HEK293T (cell line): ENCODE measurements at regions not wholly inside any gene's neighbourhood (a gene's known extent, or its start where the extent isn't known, plus 50 kb on each side); places are given as distances from the start of the nearest gene placed in this dataset.
"Not testable (repeated sequence)": the region's sequence is repeated elsewhere in the genome, so short reads cannot be mapped to it uniquely, and the experiment has no call there.

Source experiments
- CTCF ChIA-PET: fragments of 350-600 bp; formaldehyde crosslinking; extraction: SDS; loops from one replicate; lab custom pipeline; 2021; ENCODE audit warnings: antibody characterized with exemption, inconsistent platforms; lab: Yijun Ruan, JAX
- POLR2A ChIA-PET: fragments of 350-600 bp; formaldehyde crosslinking; extraction: SDS; loops from one replicate; lab custom pipeline; 2020; ENCODE audit warnings: antibody characterized with exemption, inconsistent platforms; lab: Yijun Ruan, JAX
- DNase-seq: peaks from one replicate; pipeline ENCODE4 v3.0.0; 2012; ENCODE audit warnings: mixed read lengths; ENCODE audit errors: extremely low spot score
- ARNT ChIP-seq: fragments of 450-650 bp; IDR thresholded peaks from 2 replicates; pipeline ENCODE4 v1.6.1; 2017; ENCODE audit warnings: mild to moderate bottlenecking
- BHLHE40 ChIP-seq: fragments of 450-650 bp; IDR thresholded peaks from 2 replicates; pipeline ENCODE4 v1.6.1; 2016; ENCODE audit warnings: mild to moderate bottlenecking, moderate library complexity, borderline replicate concordance
- CTBP1 ChIP-seq: fragments of 450-650 bp; IDR thresholded peaks from 2 replicates; pipeline ENCODE4 v1.6.1; 2016; ENCODE audit warnings: borderline replicate concordance
- ELF4 ChIP-seq: fragments of 450-650 bp; IDR thresholded peaks from 2 replicates; pipeline ENCODE4 v1.6.1; 2017; ENCODE audit warnings: antibody characterized with exemption
- FOXA1 ChIP-seq: fragments of 450-650 bp; IDR thresholded peaks from 2 replicates; pipeline ENCODE4 v1.6.1; 2016; ENCODE audit warnings: mild to moderate bottlenecking
- FOXK2 ChIP-seq: fragments of 450-650 bp; IDR thresholded peaks from 2 replicates; pipeline ENCODE4 v1.6.1; 2016; ENCODE audit warnings: mild to moderate bottlenecking
- FOXM1 ChIP-seq: fragments of 450-650 bp; IDR thresholded peaks from 2 replicates; pipeline ENCODE4 v1.6.1; 2017; ENCODE audit warnings: mild to moderate bottlenecking, borderline replicate concordance
- HDGF ChIP-seq: fragments of 450-650 bp; IDR thresholded peaks from 2 replicates; pipeline ENCODE4 v1.6.1; 2017; ENCODE audit warnings: antibody characterized with exemption, borderline replicate concordance
- L3MBTL2 ChIP-seq: fragments of 450-650 bp; conservative IDR thresholded peaks from 2 replicates; pipeline ENCODE4 v1.6.1; 2016; ENCODE audit warnings: mild to moderate bottlenecking
- LEF1 ChIP-seq: fragments of 450-650 bp; IDR thresholded peaks from 2 replicates; pipeline ENCODE4 v1.6.1; 2017; ENCODE audit warnings: mild to moderate bottlenecking, borderline replicate concordance
- NFRKB ChIP-seq: fragments of 450-650 bp; IDR thresholded peaks from 2 replicates; pipeline ENCODE4 v1.6.1; 2016; ENCODE audit warnings: mild to moderate bottlenecking, moderate library complexity
- PKNOX1 ChIP-seq: fragments of 450-650 bp; IDR thresholded peaks from 2 replicates; pipeline ENCODE4 v1.6.1; 2016
- SP1 ChIP-seq: fragments of 450-650 bp; IDR thresholded peaks from 2 replicates; pipeline ENCODE4 v1.6.1; 2017
- SUZ12 ChIP-seq: fragments of 450-650 bp; IDR thresholded peaks from 2 replicates; pipeline ENCODE4 v1.6.1; 2016; ENCODE audit warnings: mild to moderate bottlenecking
- TARDBP ChIP-seq: fragments of 450-650 bp; IDR thresholded peaks from 2 replicates; pipeline ENCODE4 v1.6.1; 2016
- ZNF384 ChIP-seq: fragments of 450-650 bp; IDR thresholded peaks from 2 replicates; pipeline ENCODE4 v1.6.1; 2016

GRCh38 chr2:16974688-16975087 lies 309.1 kb upstream of the CYRIA start:
- DNase-seq: no peak
- ChIA-PET CTCF (no interaction called here), POLR2A (no interaction called here)
- TF ChIP-seq ARNT (no peak), FOXA1 (no peak), FOXK2 (no peak), BHLHE40 (no peak), SUZ12 (no peak), CTBP1 (no peak), PKNOX1 (no peak), ZNF384 (no peak), SP1 (no peak), HDGF (no peak), L3MBTL2 (no peak), ELF4 (no peak), TARDBP (no peak), FOXM1 (no peak), LEF1 (no peak)

DNA sequence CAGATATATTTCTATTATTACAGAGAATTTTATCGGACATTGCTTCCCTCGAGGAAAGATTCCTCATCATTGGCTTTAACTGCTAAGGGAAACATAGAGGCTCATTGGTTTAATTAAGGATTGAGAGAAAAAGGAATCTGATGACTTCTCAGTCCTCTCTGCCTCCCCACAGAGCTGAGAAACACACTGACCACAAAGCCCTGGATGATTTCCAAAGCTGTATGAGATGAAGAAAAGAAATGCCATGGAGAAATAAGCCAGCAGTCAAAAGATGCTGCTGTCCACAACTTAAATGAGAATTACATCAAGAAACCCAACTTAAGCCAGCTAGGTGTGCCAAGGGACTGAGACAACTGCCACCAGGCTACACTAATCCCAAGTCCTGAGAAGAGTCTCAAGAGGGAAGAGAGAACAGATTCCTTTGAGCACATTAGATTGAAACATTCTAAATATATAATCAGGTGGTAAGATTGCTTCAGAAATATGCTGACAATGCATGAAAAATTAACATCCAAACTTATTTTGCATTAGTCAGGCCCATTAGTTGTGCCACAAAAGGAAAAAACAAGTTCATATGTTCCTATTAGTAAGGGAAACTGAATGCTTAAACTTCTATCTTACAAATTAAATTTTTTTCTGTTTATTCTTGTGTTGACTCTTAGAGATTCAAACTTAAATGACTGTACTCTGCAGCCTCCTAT lies 308.1 kb upstream of the CYRIA start:
- POLR2A ChIA-PET: no interaction called here
- TF ChIP-seq HDGF (no peak), TARDBP (no peak), NFRKB (no peak), ZNF384 (no peak), FOXM1 (no peak), L3MBTL2 (no peak), SUZ12 (no peak), ARNT (no peak), LEF1 (no peak), SP1 (no peak), BHLHE40 (no peak), ELF4 (no peak), CTBP1 (no peak), PKNOX1 (no peak)
- CTCF ChIA-PET: no interaction called here
- DNase-seq: no peak

DNA sequence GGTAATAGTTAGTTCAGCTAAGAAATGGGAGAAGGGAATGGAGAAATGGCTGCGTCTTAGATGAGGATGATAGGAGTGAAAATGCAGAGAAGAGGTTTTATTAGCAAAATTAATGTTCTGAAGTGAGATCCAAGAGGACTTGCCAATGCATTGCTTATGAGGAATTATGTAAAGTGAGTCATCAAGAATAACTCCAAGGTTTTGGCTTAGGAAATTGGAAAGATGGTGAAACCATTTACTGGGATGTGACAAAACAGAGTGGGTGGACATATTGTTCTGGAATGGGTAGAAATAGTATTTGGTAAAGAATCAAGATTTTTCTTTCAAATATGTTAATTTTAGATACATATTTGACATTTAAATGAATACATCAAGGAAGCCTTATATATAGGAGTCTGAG lies 306.6 kb upstream of the CYRIA start:
- no peak for DNase-seq
- TF ChIP-seq HDGF (no peak), SUZ12 (no peak), TARDBP (no peak), CTBP1 (no peak), ZNF384 (no peak), FOXK2 (no peak), SP1 (no peak), BHLHE40 (no peak), FOXA1 (no peak), ELF4 (no peak), FOXM1 (no peak), ARNT (no peak)
- ChIA-PET POLR2A (no interaction called here), CTCF (no interaction called here)

DNA sequence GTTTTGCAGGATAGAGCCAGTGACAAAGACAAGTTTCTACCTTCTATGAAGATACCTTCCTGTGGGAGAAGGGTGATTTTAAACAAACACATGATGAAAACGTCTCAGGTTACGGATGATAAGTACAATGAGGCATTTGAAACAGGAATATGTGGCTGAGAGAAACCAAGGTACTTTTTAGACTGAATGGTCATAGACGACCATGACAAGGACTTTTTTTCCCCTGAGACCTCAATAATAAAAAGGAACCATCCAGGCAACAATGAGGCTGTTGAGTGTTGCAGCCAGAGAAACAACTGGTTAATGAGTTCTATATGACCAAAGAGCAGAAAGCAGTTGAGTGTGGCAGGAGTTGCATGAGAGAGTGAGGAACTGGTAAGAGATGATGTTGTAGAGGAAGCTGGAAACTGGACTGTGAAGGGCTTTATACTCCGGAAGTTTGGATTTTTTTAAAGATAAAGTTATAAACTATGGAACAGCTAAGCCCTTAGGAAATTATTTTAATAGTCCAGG lies 306.1 kb upstream of the CYRIA start:
- DNase-seq: no peak
- TF ChIP-seq HDGF: no peak
- TF ChIP-seq SP1: no peak
- no peak for TF ChIP-seq FOXK2
- TF ChIP-seq ELF4: no peak
- no peak for TF ChIP-seq CTBP1
- TF ChIP-seq LEF1: no peak
- TF ChIP-seq BHLHE40: no peak
- TF ChIP-seq L3MBTL2: no peak
- no peak for TF ChIP-seq TARDBP
- TF ChIP-seq ARNT: no peak
- TF ChIP-seq FOXA1: no peak
- TF ChIP-seq FOXM1: no peak
- TF ChIP-seq NFRKB: no peak
- CTCF ChIA-PET: no interaction called here
- POLR2A ChIA-PET: no interaction called here

DNA sequence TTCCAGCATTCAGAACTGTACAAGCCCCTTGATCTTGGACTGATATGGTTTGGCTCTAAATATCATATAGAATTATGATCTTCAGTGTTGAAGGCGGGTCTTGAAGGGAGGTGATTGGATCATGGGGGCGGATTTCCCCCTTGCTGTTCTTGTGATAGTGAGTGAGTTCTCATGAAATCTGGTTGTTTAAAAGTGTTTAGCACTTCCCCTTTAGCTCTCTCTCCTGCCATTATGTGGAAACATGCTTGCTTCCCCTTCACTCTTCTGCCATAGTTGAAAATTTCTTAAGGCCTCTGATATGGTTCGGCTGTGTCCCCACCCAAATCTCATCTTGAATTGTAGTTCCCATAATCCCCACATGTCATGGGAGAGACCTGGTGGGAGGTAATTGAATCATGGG lies 305.3 kb upstream of the CYRIA start:
- DNase-seq, POLR2A ChIA-PET, CTCF ChIA-PET: not testable (repeated sequence)

DNA sequence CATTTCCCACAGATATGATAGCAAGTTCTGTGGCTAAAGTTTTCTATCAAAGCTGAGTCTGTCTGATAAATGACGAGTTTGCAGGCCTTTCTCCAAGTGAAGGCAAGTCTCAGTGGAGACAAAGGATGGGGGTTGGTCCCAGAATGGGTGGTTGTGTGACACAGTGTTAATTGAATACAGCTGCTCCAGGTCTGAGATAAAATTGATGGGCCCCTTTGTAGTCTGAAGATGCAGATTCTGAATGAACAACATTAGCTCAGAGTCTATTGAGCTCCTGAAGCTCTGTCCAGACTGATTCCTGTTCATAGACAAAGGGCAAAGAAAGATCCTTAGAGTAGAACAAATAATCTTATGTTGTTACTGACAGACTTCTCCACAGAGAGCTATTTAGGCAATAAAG lies 296.9 kb upstream of the CYRIA start:
- DNase-seq: no peak
- CTCF ChIA-PET: no interaction called here
- TF ChIP-seq SP1: no peak
- no peak for TF ChIP-seq HDGF
- TF ChIP-seq LEF1: no peak
- TF ChIP-seq ZNF384: no peak
- no peak for TF ChIP-seq CTBP1
- TF ChIP-seq TARDBP: no peak
- no peak for TF ChIP-seq NFRKB
- no peak for TF ChIP-seq BHLHE40
- no peak for TF ChIP-seq FOXK2
- TF ChIP-seq ELF4: no peak
- no peak for TF ChIP-seq FOXA1
- TF ChIP-seq L3MBTL2: no peak
- no peak for TF ChIP-seq ARNT
- TF ChIP-seq PKNOX1: no peak
- no peak for TF ChIP-seq FOXM1
- no peak for TF ChIP-seq SUZ12

More for the DNA sequence above, 296.9 kb upstream of the CYRIA start:
- POLR2A ChIA-PET: no interaction called here
